AG04450 (cell line): ENCODE measurements at regions not wholly inside any gene's neighbourhood (a gene's known extent, or its start where the extent isn't known, plus 50 kb on each side); places are given as distances from the start of the nearest gene placed in this dataset.

ENCODE experiments used
- CTCF ChIA-PET: fragments of 300-600, 350-600 bp; formaldehyde crosslinking; extraction: SDS; loops from one replicate; lab custom pipeline; 2022; ENCODE audit warnings: antibody characterized with exemption, inconsistent platforms; lab: Charles Lee
- POLR2A ChIA-PET: fragments of 350-600 bp; formaldehyde crosslinking; extraction: SDS; loops from one replicate; lab custom pipeline; 2021; ENCODE audit warnings: antibody characterized with exemption, inconsistent platforms; lab: Yijun Ruan, JAX
- DNase-seq: peaks from one replicate; pipeline ENCODE4 v3.0.0-alpha.2; 2011; ENCODE audit warnings: low read depth, low spot score
- H3K27ac ChIP-seq: one replicate; pipeline ENCODE4 v1.5.1; 2012; ENCODE audit warnings: low read depth, low read length, control low read depth
- H3K27me3 ChIP-seq: one replicate; pipeline ENCODE4 v1.6.0; 2012; ENCODE audit warnings: low read length; ENCODE audit not compliant: control insufficient read depth, insufficient read depth
- H3K4me3 ChIP-seq: 2 replicates; pipeline ENCODE4 v1.5.1; 2011; ENCODE audit warnings: mild to moderate bottlenecking, low read depth, low read length, control low read depth
- H3K9me3 ChIP-seq: 2 replicates; pipeline ENCODE4 v1.5.1; 2012; ENCODE audit warnings: low read length; ENCODE audit not compliant: control insufficient read depth, insufficient read depth
- TF ChIP-seq, protein P1 (sequence below): IDR thresholded peaks from 2 replicates; pipeline ENCODE4 v1.5.1; 2011; ENCODE audit warnings: low read depth, low read length, control low read depth, inconsistent platforms

GRCh38 chr9:36744678-36745077 lies 172.0 kb downstream of the MELK start:
- no peak for DNase-seq
- Histone ChIP-seq H3K9me3 (no peaks in the 10 kb centered on the region), H3K4me3 (no peak overlapping the region), H3K27ac (no peak overlapping the region), H3K27me3 (peaks cover 23% of the 10 kb centered on the region)
- TF ChIP-seq, protein P1, sequence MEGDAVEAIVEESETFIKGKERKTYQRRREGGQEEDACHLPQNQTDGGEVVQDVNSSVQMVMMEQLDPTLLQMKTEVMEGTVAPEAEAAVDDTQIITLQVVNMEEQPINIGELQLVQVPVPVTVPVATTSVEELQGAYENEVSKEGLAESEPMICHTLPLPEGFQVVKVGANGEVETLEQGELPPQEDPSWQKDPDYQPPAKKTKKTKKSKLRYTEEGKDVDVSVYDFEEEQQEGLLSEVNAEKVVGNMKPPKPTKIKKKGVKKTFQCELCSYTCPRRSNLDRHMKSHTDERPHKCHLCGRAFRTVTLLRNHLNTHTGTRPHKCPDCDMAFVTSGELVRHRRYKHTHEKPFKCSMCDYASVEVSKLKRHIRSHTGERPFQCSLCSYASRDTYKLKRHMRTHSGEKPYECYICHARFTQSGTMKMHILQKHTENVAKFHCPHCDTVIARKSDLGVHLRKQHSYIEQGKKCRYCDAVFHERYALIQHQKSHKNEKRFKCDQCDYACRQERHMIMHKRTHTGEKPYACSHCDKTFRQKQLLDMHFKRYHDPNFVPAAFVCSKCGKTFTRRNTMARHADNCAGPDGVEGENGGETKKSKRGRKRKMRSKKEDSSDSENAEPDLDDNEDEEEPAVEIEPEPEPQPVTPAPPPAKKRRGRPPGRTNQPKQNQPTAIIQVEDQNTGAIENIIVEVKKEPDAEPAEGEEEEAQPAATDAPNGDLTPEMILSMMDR, result no peak
- ChIA-PET POLR2A (no interaction called here), CTCF (interaction anchor here (1.0 kb wide), 1 partner anchor 337 kb away, joined by 3 read pairs; no protein-coding TSS in a partner anchor)

DNA sequence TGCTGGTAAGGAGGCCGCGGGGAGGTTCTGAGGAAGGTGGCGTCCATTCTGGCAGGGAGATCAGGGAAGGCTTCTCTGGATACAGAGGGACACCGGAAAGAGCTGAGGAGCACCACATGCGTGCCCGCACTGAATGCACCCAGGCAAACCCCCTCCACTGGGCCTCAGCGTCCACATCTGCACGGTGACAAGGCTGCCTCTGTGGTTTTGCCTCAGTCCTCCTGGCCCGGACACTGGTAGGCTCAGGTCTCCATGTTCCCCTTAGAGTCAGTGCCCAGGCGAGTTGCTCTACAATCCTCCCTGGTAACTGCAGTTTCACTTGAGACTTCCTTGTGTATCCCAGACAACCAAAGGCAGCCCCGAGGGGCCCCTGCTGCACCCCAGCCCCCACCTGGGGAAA lies 173.3 kb downstream of the MELK start:
- no peak for DNase-seq
- no peaks in the 10 kb centered on the region for H3K9me3 ChIP-seq
- POLR2A ChIA-PET, result no interaction called here
- H3K4me3 ChIP-seq, result no peak overlapping the region
- TF ChIP-seq, protein P1, result no peak
- CTCF ChIA-PET, result no interaction called here
- H3K27ac ChIP-seq, result no peak overlapping the region
- H3K27me3 ChIP-seq, result peaks cover 21% of the 10 kb centered on the region

DNA sequence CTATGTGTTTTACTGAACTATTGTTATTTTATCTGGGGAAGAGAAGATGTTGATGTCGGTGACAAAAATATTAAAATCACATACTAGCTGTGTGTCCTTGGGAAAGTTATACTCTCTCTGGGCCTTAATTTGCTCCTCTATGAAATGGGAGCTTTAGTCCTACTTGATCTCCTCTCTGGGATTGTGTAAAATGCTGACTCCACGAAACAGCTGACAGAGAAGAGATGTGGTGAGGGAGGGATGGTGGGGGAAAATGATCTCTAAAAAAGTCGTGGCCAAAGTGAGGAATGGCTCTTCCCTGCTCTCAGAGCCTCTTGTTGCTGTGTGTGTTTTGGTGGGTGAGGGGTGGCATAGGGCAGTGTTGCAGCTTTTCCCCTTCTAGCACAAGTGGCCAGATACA lies 173.7 kb downstream of the MELK start:
- peaks cover 18% of the 10 kb centered on the region for H3K27me3 ChIP-seq
- POLR2A ChIA-PET, result no interaction called here
- no peaks in the 10 kb centered on the region for H3K9me3 ChIP-seq
- TF ChIP-seq, protein P1, result no peak
- no peak overlapping the region for H3K27ac ChIP-seq
- CTCF ChIA-PET, result no interaction called here
- no peak for DNase-seq
- H3K4me3 ChIP-seq, result no peak overlapping the region

GRCh38 chr9:36748322-36748899 lies 175.7 kb downstream of the MELK start:
- Histone ChIP-seq H3K4me3 (no peak overlapping the region), H3K27me3 (peaks cover 15% of the 10 kb centered on the region), H3K9me3 (no peaks in the 10 kb centered on the region), H3K27ac (no peak overlapping the region)
- TF ChIP-seq, protein P1, result no peak
- no peak for DNase-seq
- CTCF ChIA-PET, result interaction anchor here (0.6 kb wide), 1 partner anchor 19 kb away, joined by 3 read pairs; no protein-coding TSS in a partner anchor
- POLR2A ChIA-PET, result interaction anchor here (0.5 kb wide), 1 partner anchor 341 kb away, joined by 3 read pairs; no protein-coding TSS in a partner anchor

DNA sequence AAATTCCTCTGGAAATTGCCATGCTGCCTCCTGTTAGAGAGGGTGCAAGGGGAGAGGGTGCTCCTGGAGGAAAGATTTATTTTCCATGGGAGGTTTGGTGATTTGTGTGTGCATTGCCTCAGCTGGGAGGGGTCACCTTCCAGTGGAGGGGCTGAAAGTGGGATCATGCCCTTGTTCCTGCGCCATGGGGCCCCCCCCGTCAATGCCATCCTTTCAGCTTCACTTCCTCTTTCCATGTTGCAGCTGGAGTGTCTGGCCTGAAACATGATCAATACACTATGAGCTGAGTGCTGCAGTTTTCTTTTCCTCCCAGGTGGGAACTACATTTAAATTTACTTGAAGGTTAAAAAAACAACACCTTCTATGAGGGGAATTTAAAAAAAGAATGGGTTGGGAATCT lies 176.8 kb downstream of the MELK start:
- Histone ChIP-seq H3K9me3 (no peaks in the 10 kb centered on the region), H3K4me3 (no peak overlapping the region), H3K27ac (no peak overlapping the region), H3K27me3 (peaks cover 15% of the 10 kb centered on the region)
- no peak for DNase-seq
- CTCF ChIA-PET, result no interaction called here
- POLR2A ChIA-PET, result no interaction called here
- TF ChIP-seq, protein P1, result no peak
